ENCODE measurements at regions not wholly inside any gene's neighbourhood (a gene's known extent, or its start where the extent isn't known, plus 50 kb on each side); places are given as distances from the start of the nearest gene placed in this dataset.
"Not testable (repeated sequence)": the region's sequence is repeated elsewhere in the genome, so short reads cannot be mapped to it uniquely, and the experiment has no call there.

GRCh38 chr2:153308466-153308865 lies 170.1 kb downstream of the RPRM start:
- no peak for DNase-seq (ENCODE audit: insufficient read length, low spot score)

GRCh38 chr2:153307223-153307622 lies 171.3 kb downstream of the RPRM start:
- FAIRE-seq (no peak), DNase-seq (ENCODE audit: insufficient read length, low spot score) (no peak)

More at GRCh38 chr2:153308466-153308865, 170.1 kb downstream of the RPRM start:
- no peak for FAIRE-seq

DNA sequence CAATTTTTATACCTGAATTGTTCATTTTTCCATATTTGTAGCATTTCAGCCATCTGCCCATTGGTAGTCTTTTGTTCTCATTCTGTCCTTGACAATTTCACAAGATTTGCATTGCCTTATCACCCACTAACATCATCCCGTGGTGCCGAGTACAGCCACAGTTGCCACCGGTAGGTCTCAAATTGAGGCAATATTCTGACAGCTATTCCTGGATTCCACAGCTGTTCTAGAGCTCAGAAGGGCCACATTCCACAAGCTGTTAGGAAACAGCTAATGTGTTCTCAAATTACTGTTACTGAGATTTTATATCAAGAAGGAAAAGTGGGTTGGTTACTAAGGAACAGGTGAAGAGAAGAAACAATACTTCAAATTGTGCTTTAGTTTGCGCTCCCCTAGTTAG lies 178.8 kb downstream of the RPRM start:
- FAIRE-seq: no peak
- DNase-seq (ENCODE audit: insufficient read length, low spot score): no peak

DNA sequence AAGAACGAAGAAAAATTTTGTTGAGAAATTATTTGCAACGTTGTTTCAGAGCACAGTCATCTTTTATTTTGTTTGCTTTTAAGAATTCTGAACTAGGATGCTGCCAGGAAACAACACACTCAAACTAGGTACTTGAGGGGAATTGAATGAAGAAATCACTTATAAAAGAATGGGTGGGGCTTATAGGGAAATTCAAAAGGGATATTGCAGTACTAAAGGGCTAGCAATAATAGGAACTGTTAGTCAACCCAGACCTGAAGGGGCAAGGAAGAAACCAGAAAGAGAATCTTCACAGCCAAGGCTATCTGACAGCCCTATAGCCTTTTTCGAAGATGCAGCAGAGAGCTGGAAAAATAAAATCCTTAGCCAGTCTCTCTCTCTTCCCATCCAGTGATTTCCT lies 179.3 kb downstream of the RPRM start:
- FAIRE-seq (no peak), DNase-seq (ENCODE audit: insufficient read length, low spot score) (no peak)

DNA sequence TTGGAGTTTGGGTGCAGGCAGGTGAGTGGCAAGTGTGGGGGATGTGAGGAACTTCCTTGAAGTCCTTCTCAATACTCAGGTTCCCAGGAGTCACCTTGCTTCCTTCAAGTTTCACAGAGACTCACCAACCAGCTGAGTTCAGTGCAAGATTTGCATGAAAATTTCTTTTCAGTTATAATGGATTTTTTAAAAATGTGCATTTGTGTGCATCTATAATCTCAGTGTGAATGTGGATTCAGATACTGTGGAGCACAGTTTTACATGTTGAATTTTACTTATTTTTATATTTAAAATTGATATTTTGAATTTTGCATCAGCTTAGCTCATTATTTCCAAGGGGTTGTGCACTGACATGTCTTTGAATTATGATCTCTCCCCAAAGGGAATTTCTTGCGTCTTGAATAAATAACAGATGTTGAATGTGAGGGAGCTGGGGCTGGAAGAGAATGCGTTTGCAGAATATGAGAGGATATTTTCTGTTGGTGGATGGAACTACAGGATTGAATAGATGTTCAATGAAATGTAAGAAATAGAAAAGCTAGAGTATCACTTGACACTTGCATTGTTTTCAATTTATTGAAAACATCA lies 184.3 kb downstream of the RPRM start:
- FAIRE-seq (no peak), DNase-seq (ENCODE audit: insufficient read length, low spot score) (no peak)

DNA sequence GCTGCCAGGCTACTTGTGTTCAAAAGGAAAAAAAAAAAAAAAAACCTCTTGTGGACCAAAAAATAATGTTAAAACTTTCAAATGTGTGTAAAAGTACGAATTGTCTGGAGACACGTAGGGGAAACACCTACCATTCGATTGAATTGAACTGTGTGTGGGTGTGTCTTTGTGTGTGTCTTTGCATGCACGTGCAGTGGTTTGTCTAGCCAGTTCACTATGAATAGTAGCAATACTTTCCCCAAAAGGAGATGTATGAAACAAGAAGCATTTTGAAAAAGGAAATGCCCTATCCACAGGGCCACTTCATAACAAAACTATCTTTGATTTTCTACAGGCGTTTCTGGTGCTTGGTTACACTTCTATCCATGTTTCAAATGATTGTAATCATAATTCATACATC lies 186.8 kb downstream of the RPRM start:
- no peak for FAIRE-seq

DNA sequence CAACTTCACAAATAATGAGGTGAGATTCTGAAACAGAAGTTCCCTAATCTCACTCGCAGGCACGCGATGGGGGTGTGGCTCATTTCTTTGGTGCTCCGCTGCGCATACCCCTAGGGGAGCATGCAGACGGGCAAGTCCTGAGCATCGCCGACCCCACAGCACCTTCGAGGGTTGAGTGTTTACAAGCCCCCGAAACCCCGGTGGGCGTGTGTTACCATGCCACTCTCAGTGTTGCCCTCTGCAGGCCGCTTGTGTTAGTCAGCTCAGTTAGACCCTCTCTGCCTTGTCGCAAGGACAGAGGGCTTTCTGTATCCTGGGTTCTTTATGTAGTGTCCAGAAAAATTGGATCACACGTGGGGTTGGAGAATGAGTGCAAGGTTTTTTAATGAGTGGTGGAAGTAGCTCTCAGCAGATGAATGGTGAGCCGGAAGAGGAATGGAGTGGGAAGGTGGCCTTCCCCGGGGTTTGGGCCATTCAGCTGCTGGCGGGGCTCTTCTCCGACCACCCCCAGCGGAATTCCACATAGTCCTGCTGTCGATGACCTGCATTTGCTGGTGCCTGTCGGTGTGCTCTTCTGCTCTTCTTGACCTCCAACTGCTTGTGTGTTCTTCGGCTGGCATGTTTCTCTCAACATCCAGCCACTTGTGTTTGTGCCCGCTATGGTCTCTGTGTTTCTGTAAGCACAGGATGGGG lies 191.3 kb downstream of the RPRM start:
- FAIRE-seq (no peak), DNase-seq (ENCODE audit: insufficient read length, low spot score) (no peak)

More for the DNA sequence above, 186.8 kb downstream of the RPRM start:
- no peak for DNase-seq (ENCODE audit: insufficient read length, low spot score)

GRCh38 chr2:153268941-153269461 lies 209.6 kb downstream of the RPRM start:
- FAIRE-seq (no peak), DNase-seq (ENCODE audit: insufficient read length, low spot score) (no peak)

DNA sequence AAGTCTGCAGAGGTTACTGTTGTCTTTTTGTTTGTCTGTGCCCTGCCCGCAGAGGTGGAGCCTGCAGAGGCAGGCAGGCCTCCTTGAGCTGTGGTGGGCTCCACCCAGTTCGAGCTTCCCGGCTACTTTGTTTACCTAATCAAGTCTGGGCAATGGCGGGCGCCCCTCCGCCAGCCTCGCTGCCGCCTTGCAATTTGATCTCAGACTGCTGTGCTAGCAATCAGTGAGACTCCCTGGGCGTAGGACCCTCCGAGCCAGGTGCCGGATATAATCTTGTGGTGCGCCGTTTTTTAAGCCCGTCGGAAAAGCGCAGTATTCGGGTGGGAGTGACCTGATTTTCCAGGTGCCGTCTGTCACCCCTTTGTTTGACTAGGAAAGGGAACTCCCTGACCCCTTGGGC lies 221.7 kb downstream of the RPRM start:
- FAIRE-seq; DNase-seq (ENCODE audit: insufficient read length, low spot score): not testable (repeated sequence)

GRCh38 chr2:153246636-153247035 lies 231.9 kb downstream of the RPRM start:
- not testable (repeated sequence) for FAIRE-seq; DNase-seq (ENCODE audit: insufficient read length, low spot score)

DNA sequence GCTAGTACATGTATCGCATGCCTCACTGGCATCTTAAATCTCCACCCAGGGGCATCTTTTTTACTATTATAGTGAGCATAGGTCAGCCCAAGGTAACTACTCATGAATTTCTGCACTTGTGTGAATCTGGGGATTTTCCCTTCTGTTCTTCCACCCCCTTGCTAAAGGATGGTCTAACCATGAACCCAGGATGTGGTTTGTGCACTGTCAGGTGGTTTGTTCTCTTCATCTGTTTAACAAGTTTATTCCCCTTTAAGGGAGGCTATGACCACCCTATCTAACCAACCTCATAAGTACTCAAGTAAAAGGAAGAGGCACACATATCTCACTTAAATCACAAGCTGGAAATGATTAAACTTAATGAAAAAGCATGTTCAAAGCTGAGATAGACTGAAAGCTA lies 243.0 kb downstream of the RPRM start:
- no peak for DNase-seq (ENCODE audit: insufficient read length, low spot score)
- FAIRE-seq: no peak

DNA sequence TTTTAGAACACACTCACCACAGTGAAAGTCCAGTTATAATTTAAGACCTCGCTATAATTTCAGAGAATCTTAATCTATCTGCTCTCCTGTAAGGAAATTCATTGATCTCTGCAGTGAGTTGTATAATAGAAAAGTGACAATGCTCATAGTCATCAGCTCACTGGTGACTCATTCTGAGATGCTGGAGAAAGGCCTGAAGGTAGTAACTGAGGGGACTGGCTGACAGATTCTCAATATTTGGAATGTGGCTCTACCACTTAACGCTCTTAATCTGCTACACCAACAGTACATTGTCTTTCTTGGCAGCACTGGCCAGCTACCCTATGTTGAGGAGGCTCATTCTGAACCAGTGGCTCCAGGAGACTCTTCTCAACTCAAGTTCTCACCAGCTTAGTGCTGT lies 246.1 kb downstream of the RPRM start:
- FAIRE-seq (no peak), DNase-seq (ENCODE audit: insufficient read length, low spot score) (no peak)

DNA sequence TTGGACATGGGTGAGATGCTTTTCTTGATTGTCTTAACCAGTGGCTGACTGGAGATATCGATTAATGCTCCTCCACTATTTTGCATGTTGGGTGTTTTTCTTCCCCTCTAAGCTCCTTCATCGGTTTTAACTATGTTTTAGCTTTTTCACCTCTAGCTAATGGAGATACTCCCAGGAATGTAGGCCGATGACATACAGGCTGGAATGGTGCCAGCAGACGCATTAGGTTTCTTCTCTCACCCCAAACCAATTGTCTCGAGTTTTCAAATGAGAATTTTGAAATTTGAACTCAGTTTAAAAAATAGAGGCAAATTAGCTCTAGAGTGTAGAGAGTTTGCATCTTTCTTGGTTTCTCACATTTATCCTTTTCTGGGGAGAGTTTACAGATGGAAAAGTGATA lies 247.6 kb downstream of the RPRM start:
- no peak for DNase-seq (ENCODE audit: insufficient read length, low spot score)
- FAIRE-seq: no peak

DNA sequence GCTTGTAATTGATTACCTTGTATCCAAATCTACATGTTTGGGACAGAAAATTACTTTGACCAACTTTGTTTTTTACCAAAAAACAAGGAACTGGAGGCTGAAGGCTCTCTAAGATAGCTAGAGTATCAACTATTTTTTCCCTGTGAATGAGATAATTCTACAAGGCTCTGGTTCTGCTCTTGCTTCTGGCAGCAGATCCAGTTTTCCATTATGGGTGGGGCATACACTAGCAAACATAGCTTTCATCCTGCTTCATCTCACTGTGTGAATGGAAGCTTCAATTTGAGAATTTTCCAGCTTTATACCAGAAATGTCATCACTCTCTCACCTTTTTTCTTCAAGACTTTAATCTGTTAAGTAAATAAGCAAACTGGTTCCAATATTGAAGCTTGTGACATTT lies 249.7 kb downstream of the RPRM start:
- FAIRE-seq (no peak), DNase-seq (ENCODE audit: insufficient read length, low spot score) (no peak)

- DNase-seq (ENCODE audit: insufficient read length, low spot score) (no peak), FAIRE-seq (no peak)
Observed at GRCh38 chr2:153227981-153228380, 250.6 kb downstream of the RPRM start.

DNA sequence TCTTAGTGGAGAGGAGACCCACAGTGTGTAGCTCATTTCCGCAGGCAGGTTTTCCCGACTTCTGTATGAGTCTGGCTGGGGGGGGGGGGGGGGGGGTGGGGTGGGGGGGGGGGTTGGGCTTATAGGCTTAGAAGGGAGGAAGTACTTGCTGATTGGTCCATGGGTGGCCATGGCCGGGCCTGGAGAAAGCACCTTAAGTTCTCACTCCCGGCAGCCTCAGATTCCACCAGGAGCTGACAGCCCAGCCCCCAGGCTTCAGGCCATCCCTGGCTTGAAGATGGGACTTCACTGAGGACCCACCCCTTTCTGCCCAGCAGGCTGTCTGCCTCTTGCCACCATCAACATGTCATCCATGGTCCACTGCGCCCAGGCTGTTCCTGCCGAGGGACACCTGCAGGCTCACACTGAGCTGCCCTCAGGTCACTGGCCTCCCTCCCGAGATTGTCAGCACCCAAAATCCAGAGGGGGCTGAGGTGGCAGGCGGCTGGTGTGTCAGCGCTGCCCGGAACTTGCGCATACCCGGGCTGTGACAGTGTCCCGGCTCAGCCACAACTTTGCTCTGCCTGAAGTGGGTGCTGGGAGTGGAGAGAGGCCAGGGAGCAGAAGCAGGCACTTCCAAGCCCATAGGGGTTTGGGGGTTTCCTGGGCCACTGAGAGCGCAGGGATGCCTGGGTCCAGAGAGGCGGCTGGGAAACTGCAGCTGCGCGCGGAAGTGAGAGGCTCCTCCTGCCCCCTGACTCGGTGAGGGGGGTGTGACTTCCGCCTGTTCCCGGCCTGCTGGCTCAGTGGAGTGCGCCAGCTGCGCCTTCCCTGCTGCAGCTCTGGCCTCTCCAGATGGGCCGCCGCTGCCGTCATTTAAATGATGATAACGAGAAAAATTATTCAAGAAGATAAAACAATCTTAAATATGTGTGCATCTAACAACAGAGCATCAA lies 256.1 kb downstream of the RPRM start:
- FAIRE-seq: no peak
- no peak for DNase-seq (ENCODE audit: insufficient read length, low spot score)

- FAIRE-seq: no peak
- no peak for DNase-seq (ENCODE audit: insufficient read length, low spot score)
Observed at GRCh38 chr2:153221506-153221905, 257.1 kb downstream of the RPRM start.

GRCh38 chr2:153221087-153221486 lies 257.5 kb downstream of the RPRM start:
- FAIRE-seq: no peak

DNA sequence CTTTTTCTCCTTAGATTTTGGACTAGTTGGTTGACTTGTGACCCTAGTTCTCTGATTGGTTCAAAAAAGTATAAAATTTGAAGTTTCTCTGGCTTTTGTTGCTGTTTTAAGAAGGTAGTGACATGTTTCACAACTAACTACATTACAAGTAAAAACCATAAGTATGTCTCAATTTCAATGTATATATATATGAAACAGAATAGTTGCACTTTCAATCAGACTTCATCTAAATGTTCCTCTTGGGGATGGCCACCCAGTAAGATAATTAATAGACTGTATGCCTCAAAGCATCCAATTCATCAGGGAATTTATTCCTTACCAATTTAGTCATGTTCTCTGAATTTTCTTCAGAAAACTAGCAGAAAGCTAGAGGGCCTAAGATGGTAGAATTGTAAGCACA lies 259.7 kb downstream of the RPRM start:
- no peak for FAIRE-seq
- no peak for DNase-seq (ENCODE audit: insufficient read length, low spot score)

More at GRCh38 chr2:153221087-153221486, 257.5 kb downstream of the RPRM start:
- no peak for DNase-seq (ENCODE audit: insufficient read length, low spot score)

- DNase-seq (ENCODE audit: insufficient read length, low spot score) (no peak), FAIRE-seq (no peak)
Observed at GRCh38 chr2:153214337-153214736, 264.2 kb downstream of the RPRM start.

- DNase-seq (ENCODE audit: insufficient read length, low spot score): no peak
- FAIRE-seq: no peak
Observed at GRCh38 chr2:153213022-153213421, 265.5 kb downstream of the RPRM start.

Data from HTR-8/SVneo (cell line).